OCI-LY1 (cell line): ENCODE measurements at regions not wholly inside any gene's neighbourhood (a gene's known extent, or its start where the extent isn't known, plus 50 kb on each side); places are given as distances from the start of the nearest gene placed in this dataset.

Experiments
- H2AFZ ChIP-seq: fragments of 200-600 bp; sonication (generic), shearing (Covaris generic); 2 replicates; pipeline ENCODE4 v1.6.0; 2014; ENCODE audit warnings: antibody characterized with exemption, mild to moderate bottlenecking, low read length
- H3F3A ChIP-seq: fragments of 200-600 bp; sonication (generic), shearing (Covaris generic); 2 replicates; pipeline ENCODE4 v1.6.0; 2014; ENCODE audit warnings: mild to moderate bottlenecking, antibody characterized with exemption, low read length, moderate library complexity; ENCODE audit not compliant: insufficient read depth
- H3K27ac ChIP-seq: fragments of 200-600 bp; sonication (generic); 2 replicates; pipeline ENCODE4 v1.5.1; 2014; ENCODE audit warnings: low read length, mixed run types, mild to moderate bottlenecking, low read depth; ENCODE audit not compliant: poor library complexity, severe bottlenecking
- H3K27me3 ChIP-seq: fragments of 200-600 bp; sonication (generic); 2 replicates; pipeline ENCODE4 v1.6.0; 2014; ENCODE audit warnings: antibody characterized with exemption, mild to moderate bottlenecking, low read length, moderate library complexity; ENCODE audit not compliant: insufficient read depth
- H3K36me3 ChIP-seq: fragments of 200-600 bp; sonication (generic); 2 replicates; pipeline ENCODE4 v1.6.1; 2014; ENCODE audit warnings: mild to moderate bottlenecking, antibody characterized with exemption, low read length, moderate library complexity, mixed read lengths; ENCODE audit not compliant: insufficient read depth
- H3K4me1 ChIP-seq: fragments of 200-600 bp; sonication (generic); 2 replicates; pipeline ENCODE4 v1.5.1; 2014; ENCODE audit warnings: mild to moderate bottlenecking, low read length, moderate library complexity; ENCODE audit not compliant: insufficient read depth, severe bottlenecking
- H3K4me2 ChIP-seq: fragments of 200-600 bp; sonication (generic), shearing (Covaris generic); 2 replicates; pipeline ENCODE4 v1.6.1; 2014; ENCODE audit warnings: low read length
- H3K4me3 ChIP-seq: fragments of 200-600 bp; sonication (generic); 2 replicates; pipeline ENCODE4 v1.5.1; 2014; ENCODE audit warnings: low read length, low read depth, mild to moderate bottlenecking, mixed read lengths; ENCODE audit not compliant: poor library complexity, severe bottlenecking
- H3K79me2 ChIP-seq: fragments of 200-600 bp; shearing (Covaris generic); 2 replicates; pipeline ENCODE4 v1.6.1; 2016; ENCODE audit warnings: mixed run types, low read length, mixed read lengths; ENCODE audit not compliant: insufficient read depth
- H3K9ac ChIP-seq: fragments of 200-600 bp; sonication (generic), shearing (Covaris generic); 2 replicates; pipeline ENCODE4 v1.6.1; 2014; ENCODE audit warnings: mild to moderate bottlenecking, low read length, mixed read lengths
- H3K9me2 ChIP-seq: fragments of 200-600 bp; sonication (generic), shearing (Covaris generic); 2 replicates; pipeline ENCODE4 v1.6.1; 2014; ENCODE audit warnings: low read depth, mild to moderate bottlenecking, low read length, mixed read lengths
- H3K9me3 ChIP-seq: fragments of 200-600 bp; shearing (Covaris generic); 2 replicates; pipeline ENCODE4 v1.6.1; 2014; ENCODE audit warnings: low read length, mixed read lengths
- H4K20me1 ChIP-seq: fragments of 200-600 bp; sonication (generic), shearing (Covaris generic); 2 replicates; pipeline ENCODE4 v1.6.0; 2016; ENCODE audit warnings: mild to moderate bottlenecking, low read length; ENCODE audit not compliant: insufficient read depth
- EZH2 ChIP-seq: fragments of 200-600 bp; sonication (generic), shearing (Covaris generic); IDR thresholded peaks from 2 replicates; pipeline ENCODE4 v1.8.0; 2017; ENCODE audit warnings: borderline replicate concordance, mixed run types, mild to moderate bottlenecking, antibody characterized with exemption, low read length, moderate library complexity, mixed read lengths
- TF ChIP-seq, protein P1 (sequence below): fragments of 200-600 bp; sonication (generic), shearing (Covaris generic); IDR thresholded peaks from 2 replicates; pipeline ENCODE4 v1.5.1; 2017; ENCODE audit warnings: mild to moderate bottlenecking, antibody characterized with exemption, low read length, moderate library complexity, mixed read lengths

GRCh38 chr3:24594161-24594560 lies 99.5 kb upstream of the THRB start:
- no peak for TF ChIP-seq EZH2
- TF ChIP-seq, protein P1, sequence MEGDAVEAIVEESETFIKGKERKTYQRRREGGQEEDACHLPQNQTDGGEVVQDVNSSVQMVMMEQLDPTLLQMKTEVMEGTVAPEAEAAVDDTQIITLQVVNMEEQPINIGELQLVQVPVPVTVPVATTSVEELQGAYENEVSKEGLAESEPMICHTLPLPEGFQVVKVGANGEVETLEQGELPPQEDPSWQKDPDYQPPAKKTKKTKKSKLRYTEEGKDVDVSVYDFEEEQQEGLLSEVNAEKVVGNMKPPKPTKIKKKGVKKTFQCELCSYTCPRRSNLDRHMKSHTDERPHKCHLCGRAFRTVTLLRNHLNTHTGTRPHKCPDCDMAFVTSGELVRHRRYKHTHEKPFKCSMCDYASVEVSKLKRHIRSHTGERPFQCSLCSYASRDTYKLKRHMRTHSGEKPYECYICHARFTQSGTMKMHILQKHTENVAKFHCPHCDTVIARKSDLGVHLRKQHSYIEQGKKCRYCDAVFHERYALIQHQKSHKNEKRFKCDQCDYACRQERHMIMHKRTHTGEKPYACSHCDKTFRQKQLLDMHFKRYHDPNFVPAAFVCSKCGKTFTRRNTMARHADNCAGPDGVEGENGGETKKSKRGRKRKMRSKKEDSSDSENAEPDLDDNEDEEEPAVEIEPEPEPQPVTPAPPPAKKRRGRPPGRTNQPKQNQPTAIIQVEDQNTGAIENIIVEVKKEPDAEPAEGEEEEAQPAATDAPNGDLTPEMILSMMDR, result no peak
- Histone ChIP-seq H3F3A (no peaks in the 10 kb centered on the region), H3K36me3 (no peaks in the 10 kb centered on the region), H3K27me3 (no peaks in the 10 kb centered on the region), H3K27ac (no peak overlapping the region), H4K20me1 (no peaks in the 10 kb centered on the region), H3K4me1 (no peaks in the 10 kb centered on the region), H3K4me3 (no peak overlapping the region), H3K79me2 (no peaks in the 10 kb centered on the region), H3K9me2 (no peaks in the 10 kb centered on the region), H3K9me3 (no peaks in the 10 kb centered on the region), H2AFZ (no peak overlapping the region), H3K9ac (no peak overlapping the region), H3K4me2 (no peak overlapping the region)

DNA sequence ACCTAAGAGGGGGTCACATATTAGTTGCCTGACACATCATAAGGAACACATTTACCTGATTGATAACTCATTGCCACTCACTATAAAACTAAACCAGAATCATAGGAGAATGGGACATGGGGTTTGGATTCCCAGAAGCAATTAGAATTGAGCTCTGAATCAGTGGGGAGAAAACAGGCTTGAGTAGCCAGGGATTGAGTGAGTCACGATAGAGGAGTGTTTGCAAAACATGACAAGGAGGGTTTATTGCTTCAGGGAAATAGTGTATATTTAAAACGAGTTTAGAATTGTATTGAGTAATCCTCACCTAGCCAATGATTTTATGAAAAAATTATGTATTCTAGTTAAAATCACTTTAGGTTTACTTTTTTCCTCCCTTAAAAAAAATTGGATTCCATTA lies 101.1 kb upstream of the THRB start:
- TF ChIP-seq, protein P1, result no peak
- no peak for TF ChIP-seq EZH2
- Histone ChIP-seq H3K9me2 (no peaks in the 10 kb centered on the region), H3K27me3 (no peaks in the 10 kb centered on the region), H3K79me2 (no peaks in the 10 kb centered on the region), H2AFZ (no peak overlapping the region), H3K4me3 (no peak overlapping the region), H3K4me1 (no peaks in the 10 kb centered on the region), H3K9me3 (no peaks in the 10 kb centered on the region), H3K4me2 (no peak overlapping the region), H3K36me3 (no peaks in the 10 kb centered on the region), H3K9ac (no peak overlapping the region), H3K27ac (no peak overlapping the region), H3F3A (no peaks in the 10 kb centered on the region), H4K20me1 (no peaks in the 10 kb centered on the region)

GRCh38 chr3:24596626-24597025 lies 102.0 kb upstream of the THRB start:
- Histone ChIP-seq H3K27me3 (no peaks in the 10 kb centered on the region), H3K36me3 (no peaks in the 10 kb centered on the region), H2AFZ (no peak overlapping the region), H3K27ac (no peak overlapping the region), H3K4me3 (no peak overlapping the region), H3K9ac (no peak overlapping the region), H3K9me2 (no peaks in the 10 kb centered on the region), H3F3A (no peaks in the 10 kb centered on the region), H4K20me1 (no peaks in the 10 kb centered on the region), H3K4me1 (no peaks in the 10 kb centered on the region), H3K9me3 (no peaks in the 10 kb centered on the region), H3K4me2 (no peak overlapping the region), H3K79me2 (no peaks in the 10 kb centered on the region)
- TF ChIP-seq, protein P1, result no peak
- no peak for TF ChIP-seq EZH2
